HL-60 (cell line): ENCODE measurements at regions not wholly inside any gene's neighbourhood (a gene's known extent, or its start where the extent isn't known, plus 50 kb on each side); places are given as distances from the start of the nearest gene placed in this dataset.

Experiments
- POLR2AphosphoS5 ChIP-seq: IDR thresholded peaks from 2 replicates; pipeline ENCODE4 v1.6.1; 2012; ENCODE audit warnings: low read depth
- SPI1 ChIP-seq: IDR thresholded peaks from 2 replicates; pipeline ENCODE4 v1.6.1; 2012; ENCODE audit warnings: low read depth, mild to moderate bottlenecking, borderline replicate concordance
- TF ChIP-seq, protein P1 (sequence below): IDR thresholded peaks from one replicate; pipeline ENCODE4 v1.5.1; 2011; ENCODE audit warnings: low read length, control low read depth, inconsistent platforms; ENCODE audit not compliant: insufficient read depth

DNA sequence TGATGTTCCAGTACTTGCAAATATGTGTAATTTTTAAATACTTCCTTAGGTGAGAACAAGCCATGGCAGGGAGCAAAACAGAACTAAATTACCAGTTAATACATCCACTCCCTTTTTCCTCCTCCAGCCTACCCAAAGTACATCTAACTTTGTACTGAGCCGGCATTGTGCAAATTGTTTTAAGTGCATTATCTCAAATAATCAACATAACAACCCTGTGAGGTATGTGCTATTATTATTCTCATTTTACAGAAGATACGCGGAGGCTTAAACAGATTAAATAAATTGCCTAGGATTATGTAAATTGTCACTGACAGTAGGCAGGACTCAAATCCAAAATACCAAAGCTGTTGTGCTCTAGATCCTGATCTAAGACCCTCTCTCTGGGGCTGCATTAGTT, 55.5 kb upstream of the KLF4 start:
- TF ChIP-seq SPI1, result no peak
- TF ChIP-seq, protein P1, sequence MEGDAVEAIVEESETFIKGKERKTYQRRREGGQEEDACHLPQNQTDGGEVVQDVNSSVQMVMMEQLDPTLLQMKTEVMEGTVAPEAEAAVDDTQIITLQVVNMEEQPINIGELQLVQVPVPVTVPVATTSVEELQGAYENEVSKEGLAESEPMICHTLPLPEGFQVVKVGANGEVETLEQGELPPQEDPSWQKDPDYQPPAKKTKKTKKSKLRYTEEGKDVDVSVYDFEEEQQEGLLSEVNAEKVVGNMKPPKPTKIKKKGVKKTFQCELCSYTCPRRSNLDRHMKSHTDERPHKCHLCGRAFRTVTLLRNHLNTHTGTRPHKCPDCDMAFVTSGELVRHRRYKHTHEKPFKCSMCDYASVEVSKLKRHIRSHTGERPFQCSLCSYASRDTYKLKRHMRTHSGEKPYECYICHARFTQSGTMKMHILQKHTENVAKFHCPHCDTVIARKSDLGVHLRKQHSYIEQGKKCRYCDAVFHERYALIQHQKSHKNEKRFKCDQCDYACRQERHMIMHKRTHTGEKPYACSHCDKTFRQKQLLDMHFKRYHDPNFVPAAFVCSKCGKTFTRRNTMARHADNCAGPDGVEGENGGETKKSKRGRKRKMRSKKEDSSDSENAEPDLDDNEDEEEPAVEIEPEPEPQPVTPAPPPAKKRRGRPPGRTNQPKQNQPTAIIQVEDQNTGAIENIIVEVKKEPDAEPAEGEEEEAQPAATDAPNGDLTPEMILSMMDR, result no peak
- TF ChIP-seq POLR2AphosphoS5, result no peak
